HG03139 (cell line): ENCODE measurements at regions not wholly inside any gene's neighbourhood (a gene's known extent, or its start where the extent isn't known, plus 50 kb on each side); places are given as distances from the start of the nearest gene placed in this dataset.

ENCODE experiments used
- ATAC-seq: cut with Tn5 transposase; IDR thresholded peaks from one replicate; pipeline ENCODE4 v1.9.1; 2021; ENCODE audit not compliant: unreplicated experiment

DNA sequence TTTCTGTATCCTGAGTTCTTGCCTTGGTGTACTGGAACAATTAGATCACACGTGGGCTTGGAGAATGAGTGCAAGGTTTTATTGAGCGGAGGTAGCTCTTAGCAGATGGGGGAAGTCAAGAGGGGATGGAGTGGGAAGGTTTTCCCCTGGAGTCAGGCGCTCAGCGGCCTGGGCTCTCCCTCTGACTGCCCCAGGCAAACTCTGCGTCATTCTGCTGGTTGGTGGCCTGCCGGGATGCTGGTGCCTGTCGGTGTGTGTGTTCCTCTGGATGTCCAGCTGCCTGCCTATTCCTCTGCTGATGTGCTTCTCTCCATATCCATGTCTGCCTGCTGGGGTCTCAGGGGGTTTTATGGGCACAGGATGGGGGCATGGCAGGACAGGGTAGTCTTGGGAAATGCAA is 111.0 kb downstream of the TRIB2 start:
- ATAC-seq, result no peak

DNA sequence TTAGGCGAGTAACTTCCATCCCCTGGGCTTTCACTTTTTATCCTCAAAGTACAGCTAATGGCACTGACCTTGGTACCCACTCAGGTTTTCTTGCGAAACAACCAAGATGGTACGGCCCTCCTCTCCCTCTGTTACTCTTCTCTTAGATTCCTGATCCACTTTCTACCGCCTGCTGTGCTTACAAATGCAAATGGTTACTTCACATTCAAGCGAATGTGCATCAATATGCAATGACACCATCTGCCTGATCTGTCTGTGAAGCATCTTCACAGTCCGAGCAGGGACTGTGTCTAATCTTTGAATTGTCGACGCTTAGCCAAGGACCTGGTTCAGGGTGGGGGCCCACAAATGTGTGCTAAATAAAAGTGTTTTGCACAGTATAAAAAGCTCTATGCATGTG is 112.2 kb downstream of the TRIB2 start:
- ATAC-seq, result no peak

DNA sequence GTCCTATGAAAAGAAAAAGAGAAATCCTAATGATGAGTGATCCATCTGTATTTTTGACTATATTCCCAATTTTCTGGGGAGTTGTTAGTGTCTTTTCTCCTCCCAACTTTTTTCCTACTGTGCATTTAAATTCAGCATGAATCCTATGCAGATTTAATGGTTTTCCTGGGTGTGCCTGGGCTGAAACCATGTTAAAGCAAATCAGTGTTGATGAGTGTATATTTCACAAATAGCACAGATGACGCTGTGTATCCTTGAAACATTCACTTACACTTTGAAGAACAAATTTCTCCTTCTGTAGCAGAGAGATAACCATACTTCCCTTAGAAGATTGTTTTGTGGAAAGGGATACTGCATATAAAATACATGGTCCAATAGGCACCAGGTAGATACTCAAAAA is 114.3 kb downstream of the TRIB2 start:
- ATAC-seq, result no peak

DNA sequence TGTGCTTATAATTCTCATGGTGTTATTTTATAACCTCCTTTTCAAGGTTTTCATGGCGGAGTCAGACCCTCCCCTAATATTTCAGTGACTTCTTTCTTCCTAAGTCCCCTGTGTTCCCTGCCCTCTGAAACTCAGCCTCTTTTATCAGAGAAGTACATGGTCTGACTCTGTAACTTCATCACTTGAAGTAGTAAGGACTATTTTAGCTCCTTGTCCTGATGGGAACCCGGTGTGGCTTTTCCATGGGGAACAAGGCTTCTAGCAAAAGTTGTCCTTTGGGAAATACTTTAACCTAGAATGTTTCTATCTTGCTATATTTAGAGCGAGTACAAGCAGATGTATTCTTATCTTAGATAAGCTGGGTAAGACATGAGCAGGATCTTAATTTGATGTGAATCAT is 117.5 kb downstream of the TRIB2 start:
- no peak for ATAC-seq

DNA sequence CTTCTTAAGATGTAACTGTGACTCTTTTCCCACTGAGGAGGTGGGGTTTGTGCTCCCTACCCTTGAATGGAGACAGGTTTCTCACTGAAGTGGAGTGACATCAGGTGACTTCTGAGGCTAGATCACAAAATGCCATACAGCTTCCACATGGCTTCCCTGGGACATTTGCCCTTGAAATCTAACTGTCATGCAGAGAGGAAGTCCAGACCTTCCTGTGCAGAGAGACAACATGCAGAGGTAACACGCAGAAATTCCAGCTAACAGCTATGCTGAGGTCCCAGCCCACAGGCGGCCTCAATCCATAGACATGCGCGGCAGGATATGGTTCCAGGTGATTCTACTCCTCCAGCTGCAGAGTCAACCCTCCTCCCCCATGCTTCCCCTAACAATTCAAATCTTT is 119.0 kb downstream of the TRIB2 start:
- no peak for ATAC-seq

DNA sequence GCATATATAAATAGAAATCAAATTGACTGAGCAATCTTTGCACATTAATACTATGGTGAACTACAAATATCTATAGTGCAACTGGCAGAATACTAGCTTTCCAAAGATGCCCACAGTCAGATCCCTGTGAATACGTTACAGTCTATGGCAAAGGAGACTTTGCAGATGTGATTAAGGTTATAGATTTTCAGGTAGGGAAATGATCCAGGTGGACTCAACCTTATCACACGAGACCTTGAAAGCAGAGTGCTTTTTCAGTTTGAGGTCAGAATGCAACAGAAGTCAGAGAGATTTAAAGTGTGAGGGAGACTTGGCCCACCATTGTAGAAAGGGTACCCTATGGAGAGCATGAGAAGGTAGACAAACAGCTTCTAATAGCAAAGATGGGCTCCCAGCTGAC is 122.6 kb downstream of the TRIB2 start:
- ATAC-seq, result no peak

DNA sequence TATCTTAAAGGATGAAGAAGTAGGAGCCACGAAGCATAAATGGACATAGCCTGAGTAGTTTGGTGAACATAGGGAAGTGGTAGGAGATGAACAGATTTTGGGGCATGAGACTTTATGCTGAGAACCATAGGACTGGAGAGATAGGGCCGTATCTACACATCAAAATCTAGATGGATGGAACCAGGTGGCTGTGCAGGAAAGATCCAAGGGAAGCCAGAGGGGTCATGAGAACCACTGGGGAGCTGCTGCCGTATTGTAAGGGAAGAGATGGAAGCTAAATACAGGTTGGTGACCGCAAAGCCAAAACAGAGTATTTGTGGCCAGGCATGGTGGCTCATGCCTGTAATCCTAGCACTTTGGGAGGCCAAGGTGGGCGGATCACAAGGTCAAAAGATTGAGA is 124.3 kb downstream of the TRIB2 start:
- no peak for ATAC-seq

DNA sequence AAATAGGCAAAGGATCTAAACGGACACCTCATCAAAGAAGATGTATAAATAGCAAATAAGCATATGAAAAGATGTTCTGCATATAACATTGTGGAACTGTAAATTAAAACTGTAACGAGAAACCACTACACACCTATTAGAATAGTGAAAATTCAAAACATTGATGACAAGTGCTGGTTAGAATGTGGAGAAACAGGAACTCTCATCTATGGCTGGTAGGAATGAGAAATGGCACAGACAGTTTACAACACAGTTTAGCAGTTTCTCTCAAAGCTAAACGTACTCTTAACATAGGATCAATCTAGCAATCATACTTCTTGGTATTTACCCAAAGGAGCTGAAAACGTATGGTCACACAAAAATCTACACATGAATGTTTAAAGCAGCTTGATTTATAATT is 126.2 kb downstream of the TRIB2 start:
- ATAC-seq, result no peak

DNA sequence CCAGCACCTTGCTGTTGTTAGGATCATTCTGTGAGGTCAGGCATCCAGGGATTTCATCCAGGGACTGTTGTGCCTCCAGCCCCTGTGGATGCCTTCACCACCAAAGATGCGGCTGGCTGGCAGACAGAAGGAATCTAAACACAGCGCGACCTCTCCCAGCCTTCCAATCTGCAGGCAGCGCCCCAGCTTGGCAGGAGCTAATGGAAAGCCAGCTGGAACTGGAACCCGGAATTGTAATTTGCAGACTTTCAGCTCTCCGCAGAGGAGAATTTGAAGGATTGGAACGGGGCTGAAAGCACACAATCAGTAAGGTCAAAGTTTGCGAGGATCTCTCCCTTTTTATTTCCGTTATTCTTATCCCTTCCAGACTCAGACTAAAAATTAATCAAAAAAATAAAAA is 127.8 kb downstream of the TRIB2 start:
- no peak for ATAC-seq

DNA sequence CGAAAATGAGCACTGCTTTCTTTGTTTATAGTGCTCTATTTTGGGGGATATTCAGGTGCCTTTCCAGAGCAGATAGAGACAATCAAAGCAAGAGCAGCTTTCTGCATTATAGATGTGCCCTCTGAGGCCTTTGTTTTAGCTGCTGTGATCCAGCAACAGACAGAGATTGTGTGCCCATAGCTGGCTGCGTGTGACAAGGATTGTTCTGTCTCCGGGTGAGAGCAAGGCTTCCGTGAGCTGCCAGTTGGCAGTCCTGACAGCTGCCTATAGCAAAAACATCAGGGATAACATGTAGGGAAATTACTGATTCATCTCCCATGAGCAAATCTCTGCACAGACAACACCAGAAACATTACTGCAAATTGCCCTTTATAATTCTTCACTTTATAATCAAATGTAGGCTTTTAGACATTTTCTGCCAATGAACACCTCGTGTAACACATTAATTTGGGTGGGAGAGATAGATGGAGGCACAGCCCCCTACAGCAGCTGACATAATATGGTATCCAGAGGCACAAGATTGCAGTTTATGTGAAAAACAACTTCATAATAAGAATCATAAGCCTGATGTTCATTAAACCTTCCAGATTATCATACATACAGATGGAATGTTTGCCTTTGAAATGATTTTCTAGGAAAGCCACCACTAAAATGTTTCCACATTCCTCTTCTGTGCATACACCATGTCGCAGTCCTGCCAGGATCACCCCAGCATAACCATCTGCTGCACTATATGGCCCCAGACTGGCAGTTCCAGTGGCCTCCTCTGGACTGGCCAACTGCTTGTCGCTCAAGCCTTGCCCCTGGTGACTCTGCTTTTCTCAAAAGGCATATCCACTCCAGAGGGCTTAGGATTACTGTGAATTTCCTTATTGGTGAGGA is 131.2 kb downstream of the TRIB2 start:
- no peak for ATAC-seq

DNA sequence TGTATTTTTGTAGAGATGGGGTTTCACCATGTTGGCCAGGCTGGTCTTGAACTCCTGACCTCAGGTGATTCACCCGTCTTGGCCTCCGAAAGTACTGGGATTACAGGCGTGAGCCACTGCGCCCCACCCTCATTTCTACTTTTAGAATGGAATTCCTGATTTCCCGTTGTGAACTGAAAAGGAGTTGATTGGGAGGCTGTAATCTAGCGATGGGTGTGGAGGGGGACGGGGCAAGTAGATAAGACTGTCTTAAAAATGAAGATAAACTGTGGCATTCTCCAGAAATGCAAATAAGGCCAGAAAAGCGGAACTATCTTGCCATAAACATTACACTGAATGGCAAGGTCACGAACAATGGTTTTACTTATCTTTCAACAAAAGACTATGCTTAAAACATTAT is 135.4 kb downstream of the TRIB2 start:
- no peak for ATAC-seq

DNA sequence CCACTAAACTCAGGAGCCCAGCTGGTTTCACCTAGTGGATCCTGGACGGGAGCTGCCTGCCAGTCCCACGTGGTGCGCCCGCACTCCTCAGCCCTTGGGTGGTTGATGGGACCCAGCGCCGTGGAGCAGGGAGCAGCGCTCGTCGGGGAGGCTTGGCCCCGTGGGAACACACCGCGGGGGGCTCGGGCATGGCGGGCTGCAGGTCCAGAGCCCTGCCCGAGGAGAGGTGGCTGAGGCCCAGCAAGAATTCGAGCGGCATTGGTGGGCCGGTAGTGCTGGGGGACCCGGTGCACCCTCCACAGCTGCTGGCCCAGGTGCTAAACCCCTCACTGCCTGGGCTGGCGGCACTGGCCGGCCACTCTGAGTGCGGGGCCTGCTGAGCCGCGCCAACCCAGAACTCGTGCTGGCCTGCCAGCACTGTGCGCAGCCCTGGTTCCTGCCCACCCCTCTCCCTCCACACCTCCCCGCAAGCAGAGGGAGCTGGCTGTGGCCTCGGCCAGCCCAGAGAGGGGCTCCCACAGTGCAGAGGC is 137.3 kb downstream of the TRIB2 start:
- ATAC-seq, result no peak

DNA sequence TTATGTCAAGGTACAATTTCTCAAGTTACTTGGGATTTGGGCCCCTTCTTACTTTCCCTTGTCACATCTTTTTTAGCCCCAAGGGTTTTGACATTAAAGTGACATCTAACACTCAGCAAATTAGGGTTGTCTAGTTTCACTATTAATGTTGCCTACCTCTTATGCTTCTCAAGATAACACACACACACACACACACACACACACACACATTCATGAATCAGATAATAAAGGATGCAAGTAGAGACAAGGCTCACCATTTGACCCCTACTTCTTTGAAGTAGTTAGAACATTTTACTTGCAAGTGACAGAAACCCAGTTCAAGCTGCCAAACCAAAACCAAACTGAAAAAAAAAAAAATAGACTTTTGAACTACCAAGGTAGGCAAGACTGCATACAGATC is 138.8 kb downstream of the TRIB2 start:
- ATAC-seq, result no peak

DNA sequence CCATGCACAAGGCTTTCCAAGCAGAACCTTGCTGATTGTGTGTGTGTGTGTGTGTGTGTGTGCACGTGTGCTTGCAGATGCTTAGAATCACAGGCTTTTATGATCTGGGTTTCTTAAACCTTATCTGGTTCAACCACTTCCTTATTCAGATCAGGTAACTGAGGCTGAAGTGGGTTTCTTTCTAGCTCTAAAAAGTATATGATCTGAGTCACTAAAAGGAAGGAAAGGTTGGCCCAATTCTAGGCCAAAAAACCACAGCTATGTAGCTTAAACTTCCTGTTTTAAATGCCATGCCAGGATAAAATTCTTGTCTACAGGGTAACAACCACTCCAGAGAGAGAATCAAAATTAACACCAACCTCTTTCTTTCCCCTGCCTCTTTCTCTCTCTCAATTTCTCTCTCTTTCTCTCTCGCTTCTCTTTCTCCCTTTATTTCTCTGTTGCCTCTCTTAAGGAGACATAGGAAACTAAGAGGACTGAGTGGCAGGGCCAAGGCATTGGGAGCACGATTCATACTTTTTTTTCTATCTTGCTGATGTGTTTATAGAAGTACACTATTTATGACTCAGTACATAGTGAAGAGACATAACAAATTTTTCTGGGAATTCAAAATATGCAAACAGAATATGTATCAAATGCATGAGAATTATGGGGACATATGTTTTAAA is 140.3 kb downstream of the TRIB2 start:
- no peak for ATAC-seq

DNA sequence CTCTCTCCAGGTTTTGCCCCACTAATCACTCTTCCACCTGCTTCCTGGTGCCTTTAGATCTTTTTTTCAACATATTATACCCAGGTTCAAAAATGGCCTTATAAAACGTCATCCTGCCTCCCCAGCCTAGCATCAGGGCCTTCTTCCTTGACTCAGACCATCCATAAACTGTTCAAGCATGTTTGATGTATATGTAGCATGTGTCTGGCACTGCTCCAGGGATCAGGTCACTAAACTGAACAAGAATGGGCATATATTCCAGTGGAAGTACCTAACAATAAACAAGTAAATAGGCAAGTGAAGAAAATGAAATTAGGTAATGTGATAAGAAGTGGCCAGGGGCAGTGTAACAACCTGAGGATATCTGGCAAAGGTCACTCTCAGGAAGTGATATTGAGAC is 141.2 kb downstream of the TRIB2 start:
- ATAC-seq, result no peak

DNA sequence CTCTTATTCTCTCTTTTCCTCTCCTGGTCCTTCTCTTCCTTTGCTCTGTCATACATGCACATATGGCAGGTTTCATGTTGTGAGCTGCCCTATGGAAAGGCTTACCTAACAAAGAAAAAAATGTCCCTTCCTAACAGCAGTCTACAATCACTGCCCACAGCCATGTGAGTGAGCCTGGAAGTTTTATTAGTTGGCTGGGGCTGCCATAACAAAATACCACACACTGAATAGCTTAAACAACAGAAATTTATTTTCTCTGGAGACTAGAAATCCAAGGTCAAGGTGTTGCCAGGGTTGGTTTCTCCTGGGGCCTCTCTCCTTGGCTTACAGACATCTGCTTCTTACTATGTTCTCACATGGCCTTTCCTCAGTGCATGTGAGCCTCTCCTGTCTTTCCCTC is 142.1 kb downstream of the TRIB2 start:
- no peak for ATAC-seq

DNA sequence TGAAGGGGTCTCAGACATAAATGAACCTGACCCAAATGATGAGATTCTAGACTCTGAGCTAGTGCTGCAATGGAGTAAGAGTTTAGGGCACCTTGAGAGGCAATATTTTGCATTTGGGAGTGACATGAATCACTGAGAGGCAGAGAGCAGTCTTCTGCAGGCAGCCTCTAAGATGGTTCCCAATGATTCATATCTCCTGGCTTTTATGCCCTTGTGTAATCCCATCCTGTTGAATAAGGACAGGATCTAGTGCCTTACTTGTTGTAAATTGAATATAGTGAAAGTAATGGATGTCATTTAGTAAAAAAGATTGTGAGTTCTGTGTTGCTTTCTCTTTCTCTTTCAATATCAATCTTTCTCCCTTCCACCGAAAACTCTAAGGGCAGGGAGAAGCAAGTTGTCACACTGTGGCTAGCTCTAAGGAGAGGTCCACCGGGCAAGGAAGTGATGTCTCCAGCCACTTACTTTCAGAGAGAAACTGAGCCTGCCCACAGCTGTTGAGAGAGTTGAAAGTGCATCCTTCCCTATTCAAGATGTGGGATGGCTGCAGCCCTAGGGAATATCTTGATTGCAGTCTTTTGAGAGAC is 144.7 kb downstream of the TRIB2 start:
- no peak for ATAC-seq

DNA sequence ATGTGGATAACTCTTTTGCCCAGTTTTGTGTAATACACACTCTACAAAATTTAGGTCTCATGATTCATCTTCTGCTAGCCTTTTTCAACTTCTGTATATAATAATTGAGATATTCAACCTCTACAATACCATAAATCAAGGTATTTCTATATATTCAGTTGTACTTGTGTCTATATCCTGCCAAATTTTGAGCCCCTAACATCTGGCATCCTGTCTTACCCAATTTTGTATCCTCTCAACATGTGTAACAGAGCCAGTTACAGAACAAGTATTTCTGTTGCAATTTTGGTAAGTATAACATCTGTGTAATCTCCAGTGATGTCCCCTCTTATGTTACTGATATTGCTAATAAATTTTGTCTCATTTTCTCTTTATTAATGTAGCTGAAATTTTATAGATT is 145.8 kb downstream of the TRIB2 start:
- ATAC-seq, result no peak

DNA sequence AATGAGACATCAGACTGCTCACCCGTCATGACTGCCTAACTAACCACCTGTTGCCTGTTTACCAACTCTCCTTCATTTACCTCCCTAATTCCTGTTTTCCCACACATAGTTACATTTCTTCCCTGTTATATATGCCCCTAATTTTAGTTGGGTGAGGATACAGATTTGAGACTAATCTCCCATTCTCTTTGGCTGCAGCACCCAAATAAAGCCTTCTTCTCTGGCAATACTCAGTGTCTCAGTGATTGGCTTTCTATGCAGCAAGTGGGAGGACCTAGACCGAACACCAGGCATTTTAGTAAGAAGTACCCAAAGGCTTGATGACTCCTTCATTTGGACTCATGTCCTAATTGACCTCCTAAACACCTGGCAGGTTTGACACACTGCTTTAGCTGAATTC is 147.2 kb downstream of the TRIB2 start:
- ATAC-seq, result no peak

DNA sequence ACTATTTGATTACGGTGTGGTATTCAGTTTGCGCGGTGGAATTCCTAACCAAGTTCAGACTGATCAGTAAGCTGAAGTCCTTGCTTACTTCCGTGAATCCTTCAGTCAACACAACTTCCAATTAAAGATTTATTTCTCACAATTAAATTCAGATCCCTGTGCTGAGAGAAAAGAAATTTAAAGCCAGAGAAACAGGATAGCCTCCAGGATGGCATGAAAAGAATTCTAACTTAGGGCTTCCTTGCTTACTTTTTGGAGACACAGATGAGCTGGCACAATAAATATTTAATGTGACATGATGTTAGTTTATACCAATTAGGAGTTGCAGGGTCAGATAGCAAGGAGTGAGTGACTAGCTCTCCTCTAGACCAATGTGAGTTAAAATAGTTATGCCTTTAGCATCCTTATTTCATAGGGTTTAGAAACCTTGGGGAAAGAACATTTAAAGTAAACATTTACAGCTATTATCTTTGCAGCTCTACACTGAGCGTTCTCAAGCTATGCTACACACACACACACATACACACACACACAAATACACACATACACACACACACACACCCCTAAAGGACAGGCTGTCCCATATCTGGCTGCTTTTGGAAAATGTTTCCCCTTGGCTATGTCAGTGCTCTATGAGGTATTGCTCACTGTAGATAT is 151.0 kb downstream of the TRIB2 start:
- no peak for ATAC-seq

DNA sequence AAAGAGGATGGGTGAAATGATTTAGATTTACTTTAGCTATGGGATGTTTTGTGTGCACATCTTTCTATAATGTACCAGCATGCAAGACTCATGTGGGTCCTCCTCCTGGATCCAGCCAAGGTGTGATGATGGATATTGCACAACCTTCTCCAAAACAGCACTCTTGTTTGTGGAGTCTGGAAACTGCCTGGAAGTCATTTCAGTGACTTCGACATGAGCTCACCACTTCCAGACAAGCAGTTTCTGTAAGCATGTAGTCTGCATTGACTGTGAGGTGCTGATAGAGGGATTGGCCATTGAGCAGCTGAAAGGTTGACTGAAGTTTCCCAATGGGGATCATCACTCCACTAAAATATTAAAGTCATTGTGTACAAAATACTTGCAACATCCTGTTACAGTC is 154.0 kb downstream of the TRIB2 start:
- no peak for ATAC-seq
